Muscle layer of duodenum (tissue), 2 donors: ENCODE measurements at regions not wholly inside any gene's neighbourhood (a gene's known extent, or its start where the extent isn't known, plus 50 kb on each side); places are given as distances from the start of the nearest gene placed in this dataset.
"Not testable (repeated sequence)": the region's sequence is repeated elsewhere in the genome, so short reads cannot be mapped to it uniquely, and the experiment has no call there.

ENCODE experiments used
- H3K27ac ChIP-seq: one replicate; pipeline ENCODE4 v1.7.0; 2013; ENCODE audit warnings: mild to moderate bottlenecking, low read length
- H3K27me3 ChIP-seq: one replicate; pipeline ENCODE4 v1.7.0; 2013; ENCODE audit warnings: low read depth, mild to moderate bottlenecking, control low read depth, low read length
- H3K36me3 ChIP-seq, 2 donors: one replicate each; pipeline ENCODE4 v1.7.0; 2013; ENCODE audit warnings: low read length in 2 of 2, control low read depth in 1 of 2, mild to moderate bottlenecking in 1 of 2; ENCODE audit not compliant: insufficient read depth in 2 of 2, control insufficient read depth in 1 of 2
- H3K4me1 ChIP-seq, 2 donors: one replicate each; pipeline ENCODE4 v1.7.0; 2013; ENCODE audit warnings: low read length in 2 of 2, mild to moderate bottlenecking in 2 of 2, control low read depth in 1 of 2, moderate library complexity in 1 of 2; ENCODE audit not compliant: insufficient read depth in 2 of 2, control insufficient read depth in 1 of 2
- H3K4me3 ChIP-seq, 2 donors: one replicate each; pipeline ENCODE4 v1.7.0; 2013; ENCODE audit warnings: low read length in 2 of 2, low read depth in 1 of 2, mild to moderate bottlenecking in 1 of 2
- H3K9me3 ChIP-seq, 2 donors: one replicate each; pipeline ENCODE4 v1.7.0; 2013; ENCODE audit warnings: low read length in 2 of 2, control low read depth in 1 of 2, mild to moderate bottlenecking in 1 of 2; ENCODE audit not compliant: control insufficient read depth in 1 of 2
- donor health status: healthy.

DNA sequence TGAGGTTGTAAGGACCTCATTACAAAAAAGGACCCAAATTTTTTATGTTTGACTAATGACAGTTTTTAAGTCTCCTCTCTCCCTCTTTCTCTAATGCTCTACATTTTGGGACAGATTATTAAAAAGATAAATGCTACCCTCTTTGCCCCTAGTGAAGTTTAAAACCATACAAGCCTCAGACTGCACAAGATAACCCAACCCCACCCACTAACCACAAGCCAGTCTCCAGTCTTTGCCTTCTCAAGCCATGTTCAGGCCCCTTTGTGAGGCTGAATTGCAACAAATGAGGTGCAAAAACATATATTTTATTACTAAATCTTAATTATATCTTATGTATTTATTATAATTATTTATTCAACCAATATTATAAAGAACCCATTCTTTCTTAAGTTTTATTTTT lies 597.2 kb upstream of the BRINP3 start:
- Histone ChIP-seq H3K9me3 (no peaks in the 10 kb centered on the region), H3K4me1 (no peaks in the 10 kb centered on the region), H3K36me3 (no peaks in the 10 kb centered on the region), H3K27me3 (no peaks in the 10 kb centered on the region), H3K27ac (no peak overlapping the region), H3K4me3 (no peak overlapping the region)

DNA sequence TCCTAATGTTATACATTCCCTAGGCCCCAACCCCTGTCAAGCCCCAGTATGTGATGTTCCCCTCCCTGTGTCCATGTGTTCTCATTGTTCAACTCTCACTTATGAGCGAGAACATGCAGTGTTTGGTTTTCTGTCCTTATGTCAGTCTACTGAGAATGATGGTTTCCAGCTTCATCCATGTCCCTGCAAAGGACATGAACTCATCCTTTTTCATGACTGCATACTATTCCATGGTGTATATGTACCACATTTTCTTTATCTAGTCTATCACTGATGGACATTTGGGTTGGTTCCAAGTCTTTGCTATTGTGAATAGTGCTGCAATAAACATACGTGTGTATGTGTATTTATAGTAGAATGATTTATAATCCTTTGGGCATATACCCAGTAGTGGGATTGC lies 605.4 kb upstream of the BRINP3 start:
- H3K9me3 ChIP-seq, H3K4me1 ChIP-seq, H3K4me3 ChIP-seq, H3K36me3 ChIP-seq, H3K27ac ChIP-seq, H3K27me3 ChIP-seq: not testable (repeated sequence)

DNA sequence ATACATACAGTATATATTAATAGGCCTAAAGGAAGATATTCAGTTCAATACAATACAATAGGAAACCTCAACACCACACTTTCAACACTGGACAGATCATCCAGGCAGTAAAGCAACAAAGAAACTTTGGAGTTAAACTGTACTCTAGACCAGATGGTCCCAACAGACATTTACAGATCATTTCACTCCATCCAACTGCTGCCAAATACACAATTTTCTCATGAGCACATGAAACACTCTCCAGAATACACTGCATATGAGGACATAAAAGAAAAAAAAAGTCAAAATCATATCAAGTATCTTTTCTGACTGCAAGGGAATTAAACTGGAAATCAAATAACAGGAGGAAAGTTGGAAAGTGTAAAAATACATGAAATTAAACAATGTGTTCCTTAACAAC lies 607.5 kb upstream of the BRINP3 start:
- Histone ChIP-seq H3K27ac (no peak overlapping the region), H3K4me1 (no peaks in the 10 kb centered on the region), H3K9me3 (no peaks in the 10 kb centered on the region), H3K4me3 (no peak overlapping the region), H3K27me3 (no peaks in the 10 kb centered on the region), H3K36me3 (no peaks in the 10 kb centered on the region)

DNA sequence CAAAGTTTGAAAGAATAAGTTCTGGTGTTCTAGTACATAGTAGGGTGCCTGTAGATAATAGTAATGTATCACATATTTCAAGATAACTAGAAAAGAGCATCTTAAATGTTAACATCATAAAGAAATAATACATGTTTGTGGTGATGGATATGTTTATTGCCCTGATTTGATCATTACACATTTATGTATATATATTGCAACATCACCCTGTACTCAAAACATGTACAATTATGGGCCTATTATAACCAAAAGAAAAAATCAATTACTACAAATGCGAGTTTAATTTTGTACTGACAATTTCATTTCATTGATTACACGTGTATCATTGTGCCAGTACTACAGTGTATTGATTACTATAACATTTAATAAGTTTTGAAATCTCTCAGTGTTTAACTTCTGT lies 609.2 kb upstream of the BRINP3 start:
- H3K36me3 ChIP-seq, result no peaks in the 10 kb centered on the region
- no peaks in the 10 kb centered on the region for H3K27me3 ChIP-seq
- no peak overlapping the region for H3K4me3 ChIP-seq
- H3K27ac ChIP-seq, result no peak overlapping the region
- no peaks in the 10 kb centered on the region for H3K4me1 ChIP-seq
- H3K9me3 ChIP-seq, result no peaks in the 10 kb centered on the region

DNA sequence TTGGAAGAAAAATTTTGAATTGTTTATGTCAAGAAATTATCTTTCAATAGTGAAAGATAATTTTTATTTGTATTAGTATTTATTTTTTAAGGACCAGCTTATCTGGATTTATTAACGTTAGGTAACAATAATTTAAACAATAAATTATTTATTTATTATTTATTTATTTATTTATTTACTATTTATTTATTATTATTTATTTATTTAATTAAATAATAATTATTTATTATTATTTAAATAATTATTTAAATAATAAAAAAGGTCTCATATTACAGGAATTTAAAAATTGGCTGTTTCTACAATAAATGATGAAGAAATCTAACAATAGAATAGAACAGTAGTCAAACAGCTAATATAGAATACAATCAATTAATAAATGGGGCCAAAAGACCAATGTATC lies 618.7 kb upstream of the BRINP3 start:
- Histone ChIP-seq H3K4me3 (no peak overlapping the region), H3K36me3 (no peaks in the 10 kb centered on the region), H3K4me1 (no peaks in the 10 kb centered on the region), H3K9me3 (no peaks in the 10 kb centered on the region), H3K27ac (no peak overlapping the region), H3K27me3 (no peaks in the 10 kb centered on the region)

DNA sequence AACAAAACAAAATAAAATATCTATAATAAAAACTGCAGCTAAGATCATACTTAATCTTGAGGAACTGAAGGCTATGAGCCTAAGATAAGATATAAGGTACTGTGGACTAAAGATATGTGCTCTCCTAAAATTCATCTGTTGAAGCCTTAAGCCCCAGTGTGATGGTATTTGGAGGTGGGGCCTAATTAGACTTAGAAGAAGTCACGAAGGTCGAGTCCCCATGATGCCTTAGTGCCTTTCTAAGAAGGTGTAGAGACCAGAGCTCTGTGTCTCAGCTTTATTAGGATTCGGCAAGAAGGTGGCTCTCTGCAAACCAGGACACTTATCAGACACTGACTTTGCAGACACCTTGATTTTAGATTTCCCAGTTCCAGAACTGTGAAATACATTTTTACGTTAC lies 622.0 kb upstream of the BRINP3 start:
- no peaks in the 10 kb centered on the region for H3K27me3 ChIP-seq
- no peak overlapping the region for H3K27ac ChIP-seq
- no peak overlapping the region for H3K4me3 ChIP-seq
- no peaks in the 10 kb centered on the region for H3K4me1 ChIP-seq
- no peaks in the 10 kb centered on the region for H3K9me3 ChIP-seq
- no peaks in the 10 kb centered on the region for H3K36me3 ChIP-seq

DNA sequence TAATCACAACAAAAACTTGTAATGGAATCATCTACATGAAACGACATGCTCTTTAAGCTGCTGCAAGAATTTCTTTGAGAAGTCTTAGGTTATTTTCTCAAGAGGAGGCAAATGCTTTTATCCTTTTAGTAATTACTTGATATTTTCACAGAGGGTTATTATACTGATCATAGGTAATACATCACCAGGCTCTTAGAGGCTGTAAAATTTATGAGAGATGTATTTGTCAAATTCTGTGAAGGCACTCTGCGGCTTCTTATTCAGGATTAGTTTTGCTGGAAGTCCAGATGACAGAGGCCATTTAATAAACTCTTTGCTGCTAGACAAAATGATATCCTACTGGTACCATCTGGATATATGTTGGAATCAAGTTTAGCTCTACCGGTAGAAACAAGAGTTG lies 624.3 kb upstream of the BRINP3 start:
- Histone ChIP-seq H3K9me3 (no peaks in the 10 kb centered on the region), H3K27ac (no peak overlapping the region), H3K4me3 (no peak overlapping the region), H3K36me3 (no peaks in the 10 kb centered on the region), H3K4me1 (no peaks in the 10 kb centered on the region), H3K27me3 (no peaks in the 10 kb centered on the region)

DNA sequence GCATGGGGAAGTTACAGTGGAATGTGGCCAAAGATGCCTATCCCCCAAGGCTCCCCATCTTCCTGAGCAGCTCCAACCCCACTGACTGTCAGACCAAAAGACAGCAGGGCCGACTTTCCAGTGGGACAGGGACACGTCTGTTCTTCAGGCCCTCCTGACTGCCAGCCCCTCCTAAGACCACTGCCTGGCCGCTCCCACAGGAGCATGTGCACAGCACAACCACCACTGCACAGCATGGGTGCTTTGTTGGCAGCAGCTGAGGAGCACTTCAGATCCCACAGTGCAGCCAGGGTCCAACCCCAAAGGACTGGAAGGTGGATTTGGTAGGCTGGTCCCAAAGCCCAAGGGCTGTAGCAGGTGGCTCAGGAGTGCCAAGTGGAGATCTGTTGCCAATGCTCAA lies 648.3 kb upstream of the BRINP3 start:
- no peaks in the 10 kb centered on the region for H3K27me3 ChIP-seq
- H3K36me3 ChIP-seq, result no peaks in the 10 kb centered on the region
- peaks cover 0 to 3% of the 10 kb centered on the region in 2 donors for H3K9me3 ChIP-seq
- no peak overlapping the region for H3K4me3 ChIP-seq
- H3K27ac ChIP-seq, result no peak overlapping the region
- no peaks in the 10 kb centered on the region for H3K4me1 ChIP-seq

DNA sequence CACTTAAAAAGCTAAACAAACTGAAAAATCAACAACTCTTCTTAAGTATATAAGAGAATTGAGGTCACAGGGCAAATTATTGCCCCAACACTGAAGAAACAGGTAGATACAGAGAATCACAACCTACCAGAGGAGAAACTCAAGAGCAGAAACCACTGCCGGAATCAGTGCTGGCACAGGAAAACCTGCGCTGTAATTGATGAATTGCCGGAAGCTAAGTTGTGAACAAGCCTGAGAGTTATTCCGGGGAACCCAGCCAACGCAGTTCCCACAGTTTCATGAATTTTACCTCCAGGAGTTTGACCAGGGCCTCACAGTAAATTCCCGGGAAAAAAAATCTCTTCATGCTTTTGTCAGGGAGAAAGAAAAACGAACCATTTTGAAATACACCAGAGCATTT lies 657.1 kb upstream of the BRINP3 start:
- H3K4me3 ChIP-seq, result no peak overlapping the region
- no peaks in the 10 kb centered on the region for H3K27me3 ChIP-seq
- no peaks in the 10 kb centered on the region for H3K9me3 ChIP-seq
- peaks cover 0 to 4% of the 10 kb centered on the region in 2 donors for H3K4me1 ChIP-seq
- H3K36me3 ChIP-seq, result no peaks in the 10 kb centered on the region
- no peak overlapping the region for H3K27ac ChIP-seq

DNA sequence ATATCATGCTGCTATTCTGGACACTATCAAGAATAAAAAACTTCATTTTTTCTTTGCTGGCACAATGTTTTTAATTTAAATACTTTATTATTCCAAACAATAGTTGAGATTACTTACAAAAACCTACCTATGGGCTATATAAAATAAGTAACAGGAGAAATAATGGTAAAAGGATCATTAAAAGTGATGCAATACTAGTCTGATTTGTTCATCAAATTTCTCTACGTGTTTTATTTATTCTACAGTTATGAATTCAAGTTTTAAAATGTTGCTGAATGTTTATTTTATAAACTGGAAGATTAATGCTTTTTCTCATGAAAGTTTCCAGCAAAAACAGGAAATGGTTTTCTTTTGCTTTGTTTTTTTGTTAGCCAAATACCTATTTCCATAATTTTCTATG lies 662.4 kb upstream of the BRINP3 start:
- no peaks in the 10 kb centered on the region for H3K9me3 ChIP-seq
- no peak overlapping the region for H3K27ac ChIP-seq
- H3K36me3 ChIP-seq, result no peaks in the 10 kb centered on the region
- no peaks in the 10 kb centered on the region for H3K27me3 ChIP-seq
- H3K4me3 ChIP-seq, result no peak overlapping the region
- H3K4me1 ChIP-seq, result peaks cover 0 to 2% of the 10 kb centered on the region in 2 donors

DNA sequence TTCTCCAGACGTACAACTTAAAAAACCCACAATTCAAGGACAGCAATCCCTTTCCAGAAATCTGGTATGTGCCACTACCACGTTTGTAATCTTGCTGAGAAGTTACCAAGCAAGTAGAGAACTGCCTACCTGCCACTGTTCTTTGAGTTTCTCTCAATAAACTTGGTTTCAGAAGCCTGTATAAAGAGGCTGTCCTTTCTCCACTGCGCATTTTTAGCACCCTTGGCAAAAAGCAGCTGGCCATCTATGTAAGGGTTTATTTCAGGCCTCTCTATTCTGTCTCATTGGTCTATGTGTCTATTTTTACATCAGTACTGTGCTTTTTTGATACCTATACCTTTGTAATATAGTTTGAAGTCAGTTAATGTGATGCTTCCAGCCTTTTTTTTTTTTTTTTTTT lies 665.1 kb upstream of the BRINP3 start:
- no peaks in the 10 kb centered on the region for H3K9me3 ChIP-seq
- H3K27ac ChIP-seq, result no peak overlapping the region
- no peaks in the 10 kb centered on the region for H3K27me3 ChIP-seq
- H3K36me3 ChIP-seq, result no peaks in the 10 kb centered on the region
- H3K4me3 ChIP-seq, result no peak overlapping the region
- no peaks in the 10 kb centered on the region for H3K4me1 ChIP-seq

DNA sequence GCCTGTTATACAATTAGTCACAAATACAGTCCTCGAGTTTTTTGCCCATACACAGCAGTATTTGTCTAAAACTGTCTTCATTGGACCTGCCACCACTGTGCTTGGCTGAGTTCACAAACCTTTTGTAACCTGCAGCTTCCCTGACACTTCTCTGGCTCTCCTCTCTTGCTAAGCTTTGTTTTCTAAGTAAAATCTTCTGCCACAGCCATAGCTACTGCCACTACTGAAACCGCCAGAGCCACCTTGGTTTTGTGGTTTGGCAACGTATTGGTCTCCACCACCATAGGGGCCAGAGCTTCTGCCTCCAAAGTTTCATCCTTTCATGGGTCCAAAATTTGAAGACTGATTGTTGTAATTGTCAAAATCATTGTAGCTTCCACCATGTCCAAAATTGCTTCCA lies 668.2 kb upstream of the BRINP3 start:
- Histone ChIP-seq H3K27ac (no peak overlapping the region), H3K4me1 (no peaks in the 10 kb centered on the region), H3K9me3 (no peaks in the 10 kb centered on the region), H3K4me3 (no peak overlapping the region), H3K36me3 (no peaks in the 10 kb centered on the region), H3K27me3 (no peaks in the 10 kb centered on the region)
